Smooth muscle cell (in vitro differentiated cells): ENCODE measurements at regions not wholly inside any gene's neighbourhood (a gene's known extent, or its start where the extent isn't known, plus 50 kb on each side); places are given as distances from the start of the nearest gene placed in this dataset.
A peak's percentile ranks its signal among the peaks of the same experiment; 100 is the strongest.

ENCODE experiments used
- DNase-seq: peaks from one replicate; lab custom pipeline; 2025; ENCODE audit not compliant: unreplicated experiment; lab: John Stamatoyannopoulos, UW
- H2AFZ ChIP-seq: fragments of 200-600 bp; sonication (generic); 2 replicates; pipeline ENCODE4 v1.6.0; 2016; ENCODE audit warnings: antibody characterized with exemption, low read depth, mild to moderate bottlenecking
- H3F3A ChIP-seq: fragments of 200-600 bp; sonication (generic); 2 replicates; pipeline ENCODE4 v1.6.0; 2017; ENCODE audit warnings: antibody characterized with exemption, low read depth
- H3K27ac ChIP-seq: fragments of 200-600 bp; sonication (generic); 2 replicates; pipeline ENCODE4 v1.5.1; 2016; ENCODE audit warnings: low read depth, mild to moderate bottlenecking
- H3K27me3 ChIP-seq: fragments of 200-600 bp; sonication (generic); 2 replicates; pipeline ENCODE4 v1.6.1; 2016; ENCODE audit warnings: low read depth, mild to moderate bottlenecking
- H3K36me3 ChIP-seq: fragments of 200-600 bp; sonication (generic); 2 replicates; pipeline ENCODE4 v1.5.1; 2016; ENCODE audit warnings: low read depth
- H3K4me1 ChIP-seq: fragments of 200-600 bp; sonication (generic); 2 replicates; pipeline ENCODE4 v1.5.1; 2016; ENCODE audit warnings: low read depth
- H3K4me2 ChIP-seq: fragments of 200-600 bp; sonication (generic); 2 replicates; pipeline ENCODE4 v1.6.0; 2016; ENCODE audit warnings: mild to moderate bottlenecking
- H3K4me3 ChIP-seq: fragments of 200-600 bp; sonication (generic); 2 replicates; pipeline ENCODE4 v1.5.1; 2016; ENCODE audit warnings: mild to moderate bottlenecking
- H3K79me2 ChIP-seq: fragments of 200-600 bp; sonication (generic); 2 replicates; pipeline ENCODE4 v1.6.0; 2016; ENCODE audit warnings: low read depth, mild to moderate bottlenecking
- H3K9ac ChIP-seq: fragments of 200-600 bp; sonication (generic); 2 replicates; pipeline ENCODE4 v1.6.0; 2016; ENCODE audit warnings: low read depth
- H3K9me3 ChIP-seq: fragments of 200-600 bp; sonication (generic); replicated peaks from 2 replicates; pipeline ENCODE4 v1.5.1; 2016; ENCODE audit warnings: low read depth
- H4K20me1 ChIP-seq: fragments of 200-600 bp; sonication (generic); 2 replicates; pipeline ENCODE4 v1.6.0; 2016; ENCODE audit warnings: low read depth
- WGBS: methylation state at CpG from one replicate; pipeline ENCODE4 v1.1.7; 2016; ENCODE audit warnings: low lambda C conversion rate; 5-methylcytosine and 5-hydroxymethylcytosine counted together
- TF ChIP-seq, protein P1 (sequence below): fragments of 200-600 bp; sonication (generic); IDR thresholded peaks from 2 replicates; pipeline ENCODE4 v1.5.1; 2017; ENCODE audit warnings: borderline replicate concordance, mild to moderate bottlenecking, antibody characterized with exemption; ENCODE audit not compliant: insufficient read depth, poor library complexity, severe bottlenecking

DNA sequence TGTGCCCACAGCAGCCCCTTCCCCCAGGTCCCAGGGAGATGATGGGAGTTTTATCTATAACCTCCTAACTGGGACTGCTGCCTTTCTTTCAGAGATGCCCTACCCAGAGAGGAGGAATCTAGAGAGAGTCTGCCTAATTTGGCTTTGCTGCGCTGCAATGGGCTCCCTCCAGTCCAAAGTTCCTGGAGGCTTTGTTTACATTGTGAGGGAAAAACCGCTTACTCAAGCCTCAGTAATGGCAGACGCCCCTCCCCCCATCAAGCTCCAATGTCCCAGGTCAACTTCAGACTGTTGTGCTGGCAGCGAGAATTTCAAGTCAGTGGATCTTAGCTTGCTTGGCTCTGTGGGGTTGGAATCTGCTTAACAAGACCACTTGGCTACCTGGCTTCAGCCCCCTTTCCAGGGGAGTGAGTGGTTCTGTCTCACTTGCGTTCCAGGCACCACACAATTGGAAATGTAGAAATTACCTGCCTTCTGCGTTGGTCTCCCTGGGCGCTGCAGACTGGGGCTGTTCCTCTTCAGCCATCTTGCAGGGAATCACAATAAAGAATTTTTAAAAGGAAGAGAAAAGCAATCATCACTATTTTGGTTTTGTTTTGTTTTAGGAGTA, 262.5 kb downstream of the FOXG1 start:
- H3K27ac ChIP-seq: no peak overlapping the region

DNA sequence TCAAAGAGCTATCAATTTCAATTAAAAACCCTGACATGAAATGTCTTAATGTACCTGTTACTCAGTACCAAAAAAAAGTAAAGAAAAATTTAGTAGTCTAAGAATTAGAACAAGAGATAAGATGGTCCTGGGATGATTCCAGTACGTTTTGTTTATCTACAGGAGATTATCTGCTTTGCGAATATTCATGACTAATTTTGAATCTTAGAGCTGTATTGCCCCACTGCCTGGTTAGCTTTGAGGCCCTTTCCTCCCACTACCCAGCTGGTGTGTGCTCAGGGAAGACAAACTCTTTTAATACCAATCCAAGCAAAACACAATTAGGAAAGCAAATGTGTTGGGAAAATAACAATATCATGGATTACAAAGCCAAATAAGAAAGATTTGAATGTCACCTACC, 263.5 kb downstream of the FOXG1 start:
- no peak overlapping the region for H2AFZ ChIP-seq
- DNase-seq: no peak
- no peaks in the 10 kb centered on the region for H3K79me2 ChIP-seq
- no peaks in the 10 kb centered on the region for H3K36me3 ChIP-seq
- 29% methylated on average over 2 of the region's 2 CpGs for WGBS
- no peak overlapping the region for H3K9ac ChIP-seq
- TF ChIP-seq, protein P1, sequence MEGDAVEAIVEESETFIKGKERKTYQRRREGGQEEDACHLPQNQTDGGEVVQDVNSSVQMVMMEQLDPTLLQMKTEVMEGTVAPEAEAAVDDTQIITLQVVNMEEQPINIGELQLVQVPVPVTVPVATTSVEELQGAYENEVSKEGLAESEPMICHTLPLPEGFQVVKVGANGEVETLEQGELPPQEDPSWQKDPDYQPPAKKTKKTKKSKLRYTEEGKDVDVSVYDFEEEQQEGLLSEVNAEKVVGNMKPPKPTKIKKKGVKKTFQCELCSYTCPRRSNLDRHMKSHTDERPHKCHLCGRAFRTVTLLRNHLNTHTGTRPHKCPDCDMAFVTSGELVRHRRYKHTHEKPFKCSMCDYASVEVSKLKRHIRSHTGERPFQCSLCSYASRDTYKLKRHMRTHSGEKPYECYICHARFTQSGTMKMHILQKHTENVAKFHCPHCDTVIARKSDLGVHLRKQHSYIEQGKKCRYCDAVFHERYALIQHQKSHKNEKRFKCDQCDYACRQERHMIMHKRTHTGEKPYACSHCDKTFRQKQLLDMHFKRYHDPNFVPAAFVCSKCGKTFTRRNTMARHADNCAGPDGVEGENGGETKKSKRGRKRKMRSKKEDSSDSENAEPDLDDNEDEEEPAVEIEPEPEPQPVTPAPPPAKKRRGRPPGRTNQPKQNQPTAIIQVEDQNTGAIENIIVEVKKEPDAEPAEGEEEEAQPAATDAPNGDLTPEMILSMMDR: no peak
- no peaks in the 10 kb centered on the region for H3F3A ChIP-seq
- H3K27ac ChIP-seq: no peak overlapping the region
- no peaks in the 10 kb centered on the region for H3K9me3 ChIP-seq
- H3K27me3 ChIP-seq: no peaks in the 10 kb centered on the region
- H3K4me3 ChIP-seq: no peak overlapping the region
- H3K4me1 ChIP-seq: peaks cover 10% of the 10 kb centered on the region
- H4K20me1 ChIP-seq: no peaks in the 10 kb centered on the region
- H3K4me2 ChIP-seq: no peak overlapping the region

More for the DNA sequence above, 262.5 kb downstream of the FOXG1 start:
- WGBS: 39% methylated on average over 7 of the region's 7 CpGs
- Histone ChIP-seq H3K4me1 (peaks cover 10% of the 10 kb centered on the region), H3K36me3 (no peaks in the 10 kb centered on the region), H3K4me2 (peak overlapping the region; percentile 18), H3K9ac (no peak overlapping the region), H2AFZ (peak overlapping the region; percentile 47), H3F3A (no peaks in the 10 kb centered on the region), H3K4me3 (no peak overlapping the region), H3K79me2 (no peaks in the 10 kb centered on the region), H4K20me1 (no peaks in the 10 kb centered on the region), H3K27me3 (no peaks in the 10 kb centered on the region), H3K9me3 (no peaks in the 10 kb centered on the region)
- no peak for DNase-seq
- TF ChIP-seq, protein P1: no peak

DNA sequence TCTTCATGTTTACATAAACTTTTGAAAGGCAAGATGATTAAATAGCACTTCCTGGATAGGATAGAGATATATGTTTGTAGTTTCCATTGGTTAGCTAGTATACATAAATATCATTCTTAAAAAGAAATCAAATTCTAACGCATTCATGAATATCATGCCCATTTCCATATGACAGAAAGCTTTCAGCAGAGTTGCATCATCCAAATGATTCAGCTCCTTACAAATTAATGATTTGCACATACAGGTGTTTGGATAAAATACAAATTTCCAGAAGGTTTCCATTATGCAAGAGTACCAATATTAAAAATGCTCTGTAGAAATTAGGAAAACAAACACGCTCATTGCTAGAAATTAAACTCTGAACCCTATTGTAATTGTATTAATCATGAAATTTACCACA, 264.4 kb downstream of the FOXG1 start:
- H3K4me3 ChIP-seq: no peak overlapping the region
- H3K27me3 ChIP-seq: no peaks in the 10 kb centered on the region
- DNase-seq: no peak
- no peaks in the 10 kb centered on the region for H3F3A ChIP-seq
- TF ChIP-seq, protein P1: no peak
- no peaks in the 10 kb centered on the region for H3K9me3 ChIP-seq
- no peaks in the 10 kb centered on the region for H3K79me2 ChIP-seq
- H3K4me2 ChIP-seq: no peak overlapping the region
- no peaks in the 10 kb centered on the region for H4K20me1 ChIP-seq
- 95% methylated on average over 2 of the region's 2 CpGs for WGBS
- H3K4me1 ChIP-seq: peaks cover 10% of the 10 kb centered on the region
- no peak overlapping the region for H3K9ac ChIP-seq
- H3K27ac ChIP-seq: no peak overlapping the region
- H3K36me3 ChIP-seq: no peaks in the 10 kb centered on the region
- H2AFZ ChIP-seq: no peak overlapping the region

DNA sequence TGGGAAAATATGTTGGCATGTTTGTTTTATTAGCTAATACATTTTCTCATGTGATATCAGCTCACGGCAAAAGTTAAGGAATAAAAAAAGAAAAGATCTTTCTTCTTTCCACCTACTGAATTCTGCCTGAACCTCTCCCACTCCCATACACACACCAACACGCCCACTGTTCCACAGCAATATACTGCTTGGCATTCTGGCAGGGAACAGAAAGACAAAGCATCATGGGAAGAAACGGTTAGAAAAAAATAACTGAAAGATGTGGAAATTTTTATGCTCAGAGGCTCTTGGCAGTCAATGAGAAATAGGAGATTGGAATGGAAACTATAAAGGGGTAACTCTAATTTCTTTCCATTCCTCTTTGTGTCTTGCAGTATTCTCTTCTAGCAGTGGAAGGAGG, 268.5 kb downstream of the FOXG1 start:
- Histone ChIP-seq H3K27me3 (no peaks in the 10 kb centered on the region), H3F3A (no peaks in the 10 kb centered on the region), H2AFZ (no peak overlapping the region), H3K4me2 (no peak overlapping the region), H3K9ac (no peak overlapping the region), H3K4me1 (no peaks in the 10 kb centered on the region), H3K9me3 (no peaks in the 10 kb centered on the region), H3K79me2 (no peaks in the 10 kb centered on the region), H3K27ac (no peak overlapping the region), H3K4me3 (no peak overlapping the region), H3K36me3 (no peaks in the 10 kb centered on the region), H4K20me1 (no peaks in the 10 kb centered on the region)
- WGBS: 95% methylated on average over 3 of the region's 3 CpGs
- no peak for DNase-seq
- TF ChIP-seq, protein P1: no peak
